ENCODE measurements at regions not wholly inside any gene's neighbourhood (a gene's known extent, or its start where the extent isn't known, plus 50 kb on each side); places are given as distances from the start of the nearest gene placed in this dataset.

- H3K27ac Mint-ChIP-seq (ENCODE audit: unreplicated experiment), result no peak overlapping the region
- CTCF ChIA-PET, result no interaction called here
Observed at GRCh38 chr10:57743711-57744110, 524.0 kb downstream of the IPMK start.

GRCh38 chr10:57741751-57742150 is 525.9 kb downstream of the IPMK start:
- H3K4me3 Mint-ChIP-seq (ENCODE audit: unreplicated experiment), result no peak overlapping the region
- no peaks in the 10 kb centered on the region for H3K9me3 ChIP-seq
- no peak for DNase-seq
- no peaks in the 10 kb centered on the region for H3K36me3 ChIP-seq (ENCODE audit: control insufficient read depth, insufficient read depth, low read length)
- H3K4me3 ChIP-seq (ENCODE audit: low read depth, low read length), result no peak overlapping the region
- no peaks in the 10 kb centered on the region for H3K27me3 ChIP-seq (replicated peaks; ENCODE audit: control insufficient read depth, insufficient read depth, low read length)
- no peaks in the 10 kb centered on the region for H3K4me1 ChIP-seq
- intact Hi-C loops (cut with micrococcal nuclease; ENCODE audit: unreplicated experiment), result no loop called here
- POLR2A ChIA-PET, result no interaction called here
- no peaks in the 10 kb centered on the region for H3K4me1 Mint-ChIP-seq (ENCODE audit: low read depth, unreplicated experiment)
- no peaks in the 10 kb centered on the region for H3K9me3 Mint-ChIP-seq (ENCODE audit: unreplicated experiment)
- BruUV-seq (replicated peaks), result no TSS peak
- H3K27ac Mint-ChIP-seq (ENCODE audit: unreplicated experiment), result no peak overlapping the region
- H3K36me3 Mint-ChIP-seq (ENCODE audit: insufficient read depth, unreplicated experiment), result no peaks in the 10 kb centered on the region
- CTCF ChIA-PET, result no interaction called here
- TF ChIP-seq CTCF (IDR thresholded peaks at IDR 0.05; ENCODE audit: insufficient read depth in 1 of 2, low read depth in 1 of 2, low read length in 1 of 2, severe bottlenecking in 1 of 2, unreplicated experiment in 1 of 2), result no peak
- peaks cover 4% of the 10 kb centered on the region for H3K27me3 Mint-ChIP-seq (ENCODE audit: insufficient read depth, unreplicated experiment)

More at GRCh38 chr10:57743711-57744110, 524.0 kb downstream of the IPMK start:
- no peaks in the 10 kb centered on the region for H3K4me1 ChIP-seq
- H3K27me3 ChIP-seq (replicated peaks; ENCODE audit: control insufficient read depth, insufficient read depth, low read length), result no peaks in the 10 kb centered on the region
- H3K36me3 Mint-ChIP-seq (ENCODE audit: insufficient read depth, unreplicated experiment), result no peaks in the 10 kb centered on the region
- H3K9me3 Mint-ChIP-seq (ENCODE audit: unreplicated experiment), result peaks cover 7% of the 10 kb centered on the region
- BruUV-seq (replicated peaks), result no TSS peak
- H3K4me1 Mint-ChIP-seq (ENCODE audit: low read depth, unreplicated experiment), result no peaks in the 10 kb centered on the region
- H3K27me3 Mint-ChIP-seq (ENCODE audit: insufficient read depth, unreplicated experiment), result peaks cover 4% of the 10 kb centered on the region
- no peak for TF ChIP-seq CTCF (IDR thresholded peaks at IDR 0.05; ENCODE audit: insufficient read depth in 1 of 2, low read depth in 1 of 2, low read length in 1 of 2, severe bottlenecking in 1 of 2, unreplicated experiment in 1 of 2)
- no peaks in the 10 kb centered on the region for H3K36me3 ChIP-seq (ENCODE audit: control insufficient read depth, insufficient read depth, low read length)
- H3K9me3 ChIP-seq, result peaks cover 4% of the 10 kb centered on the region; the same call in 1 of the 2 replicates
- no peak for DNase-seq
- intact Hi-C loops (cut with micrococcal nuclease; ENCODE audit: unreplicated experiment), result no loop called here
- no peak overlapping the region for H3K4me3 ChIP-seq (ENCODE audit: low read depth, low read length)
- POLR2A ChIA-PET, result no interaction called here
- H3K4me3 Mint-ChIP-seq (ENCODE audit: unreplicated experiment), result no peak overlapping the region

GRCh38 chr10:57723305-57723704 is 544.4 kb downstream of the IPMK start:
- DNase-seq, result no peak
- Mint-ChIP-seq H3K27ac (ENCODE audit: unreplicated experiment) (no peak overlapping the region), H3K4me1 (ENCODE audit: low read depth, unreplicated experiment) (no peaks in the 10 kb centered on the region), H3K9me3 (ENCODE audit: unreplicated experiment) (no peaks in the 10 kb centered on the region), H3K4me3 (ENCODE audit: unreplicated experiment) (no peak overlapping the region), H3K27me3 (ENCODE audit: insufficient read depth, unreplicated experiment) (peaks cover 22% of the 10 kb centered on the region), H3K36me3 (ENCODE audit: insufficient read depth, unreplicated experiment) (no peaks in the 10 kb centered on the region)
- H3K4me3 ChIP-seq (ENCODE audit: low read depth, low read length), result no peak overlapping the region
- H3K9me3 ChIP-seq, result no peaks in the 10 kb centered on the region
- no peaks in the 10 kb centered on the region for H3K27me3 ChIP-seq (replicated peaks; ENCODE audit: control insufficient read depth, insufficient read depth, low read length)
- CTCF ChIA-PET, result no interaction called here
- no peaks in the 10 kb centered on the region for H3K36me3 ChIP-seq (ENCODE audit: control insufficient read depth, insufficient read depth, low read length)
- intact Hi-C loops (cut with micrococcal nuclease; ENCODE audit: unreplicated experiment), result no loop called here
- no peak for TF ChIP-seq CTCF (IDR thresholded peaks at IDR 0.05; ENCODE audit: insufficient read depth in 1 of 2, low read depth in 1 of 2, low read length in 1 of 2, severe bottlenecking in 1 of 2, unreplicated experiment in 1 of 2)
- no TSS peak for BruUV-seq (replicated peaks)
- POLR2A ChIA-PET, result no interaction called here
- H3K4me1 ChIP-seq, result no peaks in the 10 kb centered on the region

Data from Caco-2 (cell line).